ENCODE measurements at regions not wholly inside any gene's neighbourhood (a gene's known extent, or its start where the extent isn't known, plus 50 kb on each side); places are given as distances from the start of the nearest gene placed in this dataset.

- no peaks in the 10 kb centered on the region for H4K20me1 ChIP-seq (ENCODE audit: insufficient read depth, low read length)
- H3K27ac ChIP-seq (ENCODE audit: low read length), result no peak overlapping the region
- H3K4me3 ChIP-seq (ENCODE audit: low read length), result no peak overlapping the region
- H3K9me2 ChIP-seq (replicated peaks; ENCODE audit: insufficient read depth, low read length), result no peaks in the 10 kb centered on the region
- no peaks in the 10 kb centered on the region for H3K36me3 ChIP-seq (replicated peaks; ENCODE audit: insufficient read depth, low read length)
- DNase-seq, result no peak
- H2AFZ ChIP-seq (ENCODE audit: low read length), result no peak overlapping the region
- no peak overlapping the region for H3K9ac ChIP-seq (ENCODE audit: low read length)
- no peaks in the 10 kb centered on the region for H3K4me1 ChIP-seq (ENCODE audit: low read length)
- TF ChIP-seq EZH2phosphoT487 (IDR thresholded peaks at IDR 0.05; ENCODE audit: low read length) (no peak), CTCF (IDR thresholded peaks at IDR 0.05; ENCODE audit: low read length) (no peak), EZH2 (optimal IDR thresholded peaks at IDR 0.05; ENCODE audit: low read depth, low read length) (no peak)
- no peak overlapping the region for H3K4me2 ChIP-seq (ENCODE audit: low read depth, low read length)
- H3K79me2 ChIP-seq (ENCODE audit: low read length), result no peaks in the 10 kb centered on the region
- no peaks in the 10 kb centered on the region for H3F3A ChIP-seq (ENCODE audit: insufficient read depth, low read length)
- no peaks in the 10 kb centered on the region for H3K9me3 ChIP-seq (replicated peaks; ENCODE audit: insufficient read depth, low read length)
- no peaks in the 10 kb centered on the region for H3K27me3 ChIP-seq (replicated peaks; ENCODE audit: insufficient read depth, low read length)
Observed at GRCh38 chr3:20692675-20693074, 506.7 kb upstream of the SGO1 start.

GRCh38 chr3:20683910-20684309 lies 497.9 kb upstream of the SGO1 start:
- no peak overlapping the region for H3K27ac ChIP-seq (ENCODE audit: low read length)
- no peak overlapping the region for H3K4me2 ChIP-seq (ENCODE audit: low read depth, low read length)
- no peaks in the 10 kb centered on the region for H3K36me3 ChIP-seq (replicated peaks; ENCODE audit: insufficient read depth, low read length)
- no peak overlapping the region for H3K4me3 ChIP-seq (ENCODE audit: low read length)
- no peaks in the 10 kb centered on the region for H3K27me3 ChIP-seq (replicated peaks; ENCODE audit: insufficient read depth, low read length)
- H3K4me1 ChIP-seq (ENCODE audit: low read length), result no peaks in the 10 kb centered on the region
- no peak overlapping the region for H2AFZ ChIP-seq (ENCODE audit: low read length)
- H3F3A ChIP-seq (ENCODE audit: insufficient read depth, low read length), result no peaks in the 10 kb centered on the region
- no peak overlapping the region for H3K9ac ChIP-seq (ENCODE audit: low read length)
- DNase-seq, result no peak
- no peaks in the 10 kb centered on the region for H3K9me2 ChIP-seq (replicated peaks; ENCODE audit: insufficient read depth, low read length)
- no peak for TF ChIP-seq EZH2 (optimal IDR thresholded peaks at IDR 0.05; ENCODE audit: low read depth, low read length)
- no peak for TF ChIP-seq EZH2phosphoT487 (IDR thresholded peaks at IDR 0.05; ENCODE audit: low read length)
- no peak for TF ChIP-seq CTCF (IDR thresholded peaks at IDR 0.05; ENCODE audit: low read length)
- no peaks in the 10 kb centered on the region for H3K9me3 ChIP-seq (replicated peaks; ENCODE audit: insufficient read depth, low read length)
- H4K20me1 ChIP-seq (ENCODE audit: insufficient read depth, low read length), result no peaks in the 10 kb centered on the region
- H3K79me2 ChIP-seq (ENCODE audit: low read length), result no peaks in the 10 kb centered on the region

- TF ChIP-seq CTCF (IDR thresholded peaks at IDR 0.05; ENCODE audit: low read length) (no peak), EZH2 (optimal IDR thresholded peaks at IDR 0.05; ENCODE audit: low read depth, low read length) (no peak), EZH2phosphoT487 (IDR thresholded peaks at IDR 0.05; ENCODE audit: low read length) (no peak)
- Histone ChIP-seq H3K9me3 (replicated peaks; ENCODE audit: insufficient read depth, low read length) (no peaks in the 10 kb centered on the region), H3K9ac (ENCODE audit: low read length) (no peak overlapping the region), H4K20me1 (ENCODE audit: insufficient read depth, low read length) (no peaks in the 10 kb centered on the region), H2AFZ (ENCODE audit: low read length) (no peak overlapping the region), H3K27ac (ENCODE audit: low read length) (no peak overlapping the region), H3K9me2 (replicated peaks; ENCODE audit: insufficient read depth, low read length) (no peaks in the 10 kb centered on the region), H3K4me1 (ENCODE audit: low read length) (no peaks in the 10 kb centered on the region), H3K79me2 (ENCODE audit: low read length) (no peaks in the 10 kb centered on the region), H3F3A (ENCODE audit: insufficient read depth, low read length) (no peaks in the 10 kb centered on the region), H3K36me3 (replicated peaks; ENCODE audit: insufficient read depth, low read length) (no peaks in the 10 kb centered on the region), H3K27me3 (replicated peaks; ENCODE audit: insufficient read depth, low read length) (no peaks in the 10 kb centered on the region), H3K4me2 (ENCODE audit: low read depth, low read length) (no peak overlapping the region), H3K4me3 (ENCODE audit: low read length) (no peak overlapping the region)
- no peak for DNase-seq
Observed at GRCh38 chr3:20682573-20682972, 496.6 kb upstream of the SGO1 start.
